ENCODE measurements at regions not wholly inside any gene's neighbourhood (a gene's known extent, or its start where the extent isn't known, plus 50 kb on each side); places are given as distances from the start of the nearest gene placed in this dataset.

GRCh38 chr10:29809383-29809782 lies 174.6 kb upstream of the SVIL start:
- DNase-seq (ENCODE audit: low spot score) (no peak), ATAC-seq (no peak), FAIRE-seq (no peak)
- Histone ChIP-seq H3K27ac (ENCODE audit: extremely low read length, insufficient read depth, low read length) (no peak overlapping the region), H3K4me2 (ENCODE audit: low read depth, low read length) (no peak overlapping the region), H2AFZ (ENCODE audit: low read length) (no peak overlapping the region), H4K20me1 (ENCODE audit: insufficient read depth, low read length) (no peaks in the 10 kb centered on the region), H3K9ac (ENCODE audit: insufficient read depth, low read depth, low read length) (no peak overlapping the region), H3K9me3 (ENCODE audit: low read length) (no peaks in the 10 kb centered on the region), H3K79me2 (ENCODE audit: insufficient read depth, low read length) (no peaks in the 10 kb centered on the region), H3K4me3 (replicated peaks in 1 of 3; ENCODE audit: insufficient read depth in 1 of 3, low read depth in 2 of 3, low read length in 3 of 3) (no peak overlapping the region), H3K4me1 (ENCODE audit: insufficient read depth, low read length) (peaks cover 2% of the 10 kb centered on the region; the same call in 1 of the 2 replicates), H3K27me3 (ENCODE audit: control insufficient read depth in 1 of 2, insufficient read depth in 2 of 2, low read length in 2 of 2) (peaks cover 1 to 11% of the 10 kb centered on the region in 2 experiments; a peak in 3 of 5 replicates), H3K36me3 (replicated peaks in 1 of 2; ENCODE audit: control insufficient read depth in 1 of 2, insufficient read depth in 2 of 2, low read length in 2 of 2) (no peaks in the 10 kb centered on the region)
- no TSS peak for BruUV-seq (replicated peaks)
- CTCF ChIA-PET (ENCODE audit: low intra/inter-chr PET ratio, low total read pairs): no interaction called here
- intact Hi-C loops (cut with micrococcal nuclease; ENCODE audit: unreplicated experiment): no loop called here
- TF ChIP-seq ZNF337 (CRISPR knock-in tag; IDR thresholded peaks at IDR 0.05; ENCODE audit: borderline replicate concordance, low read depth): no peak
- TF ChIP-seq ZNF776 (CRISPR knock-in tag; IDR thresholded peaks at IDR 0.05): no peak
- POLR2A ChIA-PET: no interaction called here
- in situ Hi-C loops (cut with HindIII; ENCODE audit: extremely low pct_ligation_motif_present, low pct_unique_long_range_greater_than_20kb): no loop called here
- 15% methylated on average over 5 of the region's 5 CpGs for WGBS (ENCODE audit: low lambda C conversion rate)

GRCh38 chr10:29807163-29807806 lies 172.5 kb upstream of the SVIL start:
- no peak overlapping the region for H3K9ac ChIP-seq (ENCODE audit: insufficient read depth, low read depth, low read length)
- H4K20me1 ChIP-seq (ENCODE audit: insufficient read depth, low read length): no peaks in the 10 kb centered on the region
- no peak overlapping the region for H2AFZ ChIP-seq (ENCODE audit: low read length)
- TF ChIP-seq MXD3 (CRISPR knock-in tag; IDR thresholded peaks at IDR 0.05) (no peak), ATM (IDR thresholded peaks at IDR 0.05; ENCODE audit: borderline replicate concordance) (peak; percentile 38; the same call in 1 of the 2 replicates)
- peaks cover 1 to 11% of the 10 kb centered on the region in 2 experiments; a peak in 3 of 5 replicates for H3K27me3 ChIP-seq (ENCODE audit: control insufficient read depth in 1 of 2, insufficient read depth in 2 of 2, low read length in 2 of 2)
- no peaks in the 10 kb centered on the region for H3K36me3 ChIP-seq (replicated peaks in 1 of 2; ENCODE audit: control insufficient read depth in 1 of 2, insufficient read depth in 2 of 2, low read length in 2 of 2)
- in situ Hi-C loops (cut with HindIII; ENCODE audit: extremely low pct_ligation_motif_present, low pct_unique_long_range_greater_than_20kb) (no loop called here), intact Hi-C loops (cut with micrococcal nuclease; ENCODE audit: unreplicated experiment) (no loop called here)
- 15% methylated on average over 2 of the region's 2 CpGs for WGBS (ENCODE audit: low lambda C conversion rate)
- no peaks in the 10 kb centered on the region for H3K79me2 ChIP-seq (ENCODE audit: insufficient read depth, low read length)
- H3K4me1 ChIP-seq (ENCODE audit: insufficient read depth, low read length): peaks cover 13% of the 10 kb centered on the region
- no peak for FAIRE-seq
- no peak for ATAC-seq
- H3K27ac ChIP-seq (ENCODE audit: extremely low read length, insufficient read depth, low read length): no peak overlapping the region
- BruUV-seq (replicated peaks): no TSS peak
- ChIA-PET POLR2A (no interaction called here), CTCF (ENCODE audit: low intra/inter-chr PET ratio, low total read pairs) (no interaction called here)
- no peak overlapping the region for H3K4me2 ChIP-seq (ENCODE audit: low read depth, low read length)
- H3K9me3 ChIP-seq (ENCODE audit: low read length): no peaks in the 10 kb centered on the region
- DNase-seq (ENCODE audit: low spot score): no peak
- no peak overlapping the region for H3K4me3 ChIP-seq (replicated peaks in 1 of 3; ENCODE audit: insufficient read depth in 1 of 3, low read depth in 2 of 3, low read length in 3 of 3)
